ENCODE measurements at regions not wholly inside any gene's neighbourhood (a gene's known extent, or its start where the extent isn't known, plus 50 kb on each side); places are given as distances from the start of the nearest gene placed in this dataset.

DNA sequence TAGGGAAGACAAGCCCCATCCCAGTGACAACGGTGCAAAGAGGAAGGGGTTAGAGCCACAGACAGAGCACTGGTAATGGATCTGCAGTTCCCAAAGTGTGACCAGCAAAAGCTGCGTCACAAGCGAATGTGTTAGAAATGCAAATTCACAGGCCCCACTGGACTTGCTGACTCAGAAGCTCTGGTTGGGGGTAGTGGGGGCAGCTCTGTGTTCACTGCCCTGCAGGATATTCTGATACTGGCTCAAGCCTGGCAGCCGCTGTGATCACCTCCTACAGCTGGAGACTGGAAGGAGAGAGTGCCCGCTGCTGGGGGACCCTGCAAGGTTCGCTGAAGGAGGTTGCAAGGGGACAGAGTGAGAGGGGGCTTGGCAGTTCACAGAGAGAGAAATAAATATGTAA is 179.7 kb upstream of the CDH4 start:
- TF ChIP-seq SNAI2 (CRISPR knock-in tag; IDR thresholded peaks at IDR 0.05) (no peak), PPARA (CRISPR knock-in tag; IDR thresholded peaks at IDR 0.05; ENCODE audit: borderline replicate concordance) (no peak), BACH2 (CRISPR knock-in tag; IDR thresholded peaks at IDR 0.05; ENCODE audit: borderline replicate concordance) (no peak), TOX (CRISPR knock-in tag; IDR thresholded peaks at IDR 0.05; ENCODE audit: borderline replicate concordance) (no peak)
- TF ChIP-seq, protein P1, sequence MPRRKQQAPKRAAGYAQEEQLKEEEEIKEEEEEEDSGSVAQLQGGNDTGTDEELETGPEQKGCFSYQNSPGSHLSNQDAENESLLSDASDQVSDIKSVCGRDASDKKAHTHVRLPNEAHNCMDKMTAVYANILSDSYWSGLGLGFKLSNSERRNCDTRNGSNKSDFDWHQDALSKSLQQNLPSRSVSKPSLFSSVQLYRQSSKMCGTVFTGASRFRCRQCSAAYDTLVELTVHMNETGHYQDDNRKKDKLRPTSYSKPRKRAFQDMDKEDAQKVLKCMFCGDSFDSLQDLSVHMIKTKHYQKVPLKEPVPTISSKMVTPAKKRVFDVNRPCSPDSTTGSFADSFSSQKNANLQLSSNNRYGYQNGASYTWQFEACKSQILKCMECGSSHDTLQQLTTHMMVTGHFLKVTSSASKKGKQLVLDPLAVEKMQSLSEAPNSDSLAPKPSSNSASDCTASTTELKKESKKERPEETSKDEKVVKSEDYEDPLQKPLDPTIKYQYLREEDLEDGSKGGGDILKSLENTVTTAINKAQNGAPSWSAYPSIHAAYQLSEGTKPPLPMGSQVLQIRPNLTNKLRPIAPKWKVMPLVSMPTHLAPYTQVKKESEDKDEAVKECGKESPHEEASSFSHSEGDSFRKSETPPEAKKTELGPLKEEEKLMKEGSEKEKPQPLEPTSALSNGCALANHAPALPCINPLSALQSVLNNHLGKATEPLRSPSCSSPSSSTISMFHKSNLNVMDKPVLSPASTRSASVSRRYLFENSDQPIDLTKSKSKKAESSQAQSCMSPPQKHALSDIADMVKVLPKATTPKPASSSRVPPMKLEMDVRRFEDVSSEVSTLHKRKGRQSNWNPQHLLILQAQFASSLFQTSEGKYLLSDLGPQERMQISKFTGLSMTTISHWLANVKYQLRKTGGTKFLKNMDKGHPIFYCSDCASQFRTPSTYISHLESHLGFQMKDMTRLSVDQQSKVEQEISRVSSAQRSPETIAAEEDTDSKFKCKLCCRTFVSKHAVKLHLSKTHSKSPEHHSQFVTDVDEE (CRISPR knock-in tag; IDR thresholded peaks at IDR 0.05), result no peak
- TF ChIP-seq, protein P2, sequence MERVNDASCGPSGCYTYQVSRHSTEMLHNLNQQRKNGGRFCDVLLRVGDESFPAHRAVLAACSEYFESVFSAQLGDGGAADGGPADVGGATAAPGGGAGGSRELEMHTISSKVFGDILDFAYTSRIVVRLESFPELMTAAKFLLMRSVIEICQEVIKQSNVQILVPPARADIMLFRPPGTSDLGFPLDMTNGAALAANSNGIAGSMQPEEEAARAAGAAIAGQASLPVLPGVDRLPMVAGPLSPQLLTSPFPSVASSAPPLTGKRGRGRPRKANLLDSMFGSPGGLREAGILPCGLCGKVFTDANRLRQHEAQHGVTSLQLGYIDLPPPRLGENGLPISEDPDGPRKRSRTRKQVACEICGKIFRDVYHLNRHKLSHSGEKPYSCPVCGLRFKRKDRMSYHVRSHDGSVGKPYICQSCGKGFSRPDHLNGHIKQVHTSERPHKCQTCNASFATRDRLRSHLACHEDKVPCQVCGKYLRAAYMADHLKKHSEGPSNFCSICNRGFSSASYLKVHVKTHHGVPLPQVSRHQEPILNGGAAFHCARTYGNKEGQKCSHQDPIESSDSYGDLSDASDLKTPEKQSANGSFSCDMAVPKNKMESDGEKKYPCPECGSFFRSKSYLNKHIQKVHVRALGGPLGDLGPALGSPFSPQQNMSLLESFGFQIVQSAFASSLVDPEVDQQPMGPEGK (CRISPR knock-in tag; IDR thresholded peaks at IDR 0.05; ENCODE audit: borderline replicate concordance), result no peak
- TF ChIP-seq, protein P3, sequence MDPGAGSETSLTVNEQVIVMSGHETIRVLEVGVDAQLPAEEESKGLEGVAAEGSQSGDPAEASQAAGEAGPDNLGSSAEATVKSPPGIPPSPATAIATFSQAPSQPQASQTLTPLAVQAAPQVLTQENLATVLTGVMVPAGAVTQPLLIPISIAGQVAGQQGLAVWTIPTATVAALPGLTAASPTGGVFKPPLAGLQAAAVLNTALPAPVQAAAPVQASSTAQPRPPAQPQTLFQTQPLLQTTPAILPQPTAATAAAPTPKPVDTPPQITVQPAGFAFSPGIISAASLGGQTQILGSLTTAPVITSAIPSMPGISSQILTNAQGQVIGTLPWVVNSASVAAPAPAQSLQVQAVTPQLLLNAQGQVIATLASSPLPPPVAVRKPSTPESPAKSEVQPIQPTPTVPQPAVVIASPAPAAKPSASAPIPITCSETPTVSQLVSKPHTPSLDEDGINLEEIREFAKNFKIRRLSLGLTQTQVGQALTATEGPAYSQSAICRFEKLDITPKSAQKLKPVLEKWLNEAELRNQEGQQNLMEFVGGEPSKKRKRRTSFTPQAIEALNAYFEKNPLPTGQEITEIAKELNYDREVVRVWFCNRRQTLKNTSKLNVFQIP (CRISPR knock-in tag; IDR thresholded peaks at IDR 0.05; ENCODE audit: borderline replicate concordance, low read depth), result no peak
- no peak for ATAC-seq

DNA sequence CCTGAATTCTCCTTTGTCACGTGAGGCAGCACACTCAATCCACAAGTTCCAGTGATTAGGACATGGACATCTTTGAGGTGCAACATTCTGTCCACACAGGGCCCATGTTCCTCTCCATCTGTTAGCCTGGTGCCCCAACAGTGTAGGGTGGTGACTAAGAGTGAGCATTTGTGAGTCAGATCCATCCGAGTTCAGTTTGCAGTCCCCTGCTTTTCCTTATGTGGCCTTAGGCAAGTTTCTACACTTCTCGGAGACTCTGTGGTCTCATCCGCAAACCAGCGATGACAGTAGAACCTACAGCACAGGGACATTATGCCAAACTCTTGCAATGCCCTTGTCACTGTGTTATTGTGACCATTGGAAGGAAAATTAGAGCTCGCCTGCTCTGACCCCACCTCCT is 178.7 kb upstream of the CDH4 start:
- TF ChIP-seq, protein P3 (CRISPR knock-in tag; IDR thresholded peaks at IDR 0.05; ENCODE audit: borderline replicate concordance, low read depth), result no peak
- no peak for ATAC-seq

DNA sequence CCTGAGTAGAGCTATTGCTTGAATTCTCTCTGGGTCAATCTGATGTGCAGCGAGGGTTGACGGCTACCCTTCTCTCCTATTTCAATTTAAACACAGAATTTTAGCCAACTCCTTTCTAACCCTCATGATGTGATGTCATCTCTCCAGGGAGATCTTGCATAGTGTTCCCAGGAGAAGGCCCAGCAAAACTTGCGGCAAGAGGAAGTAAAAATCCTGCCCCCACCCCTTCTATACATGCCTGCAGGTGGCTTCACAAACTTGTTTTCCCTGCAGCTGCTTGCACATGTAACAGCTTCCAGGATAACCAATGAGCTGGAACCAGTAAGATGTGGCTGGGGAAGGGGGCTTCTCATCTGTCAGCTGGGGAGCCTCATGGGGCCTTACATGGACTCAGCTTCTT is 169.3 kb upstream of the CDH4 start:
- no peak for ATAC-seq
- TF ChIP-seq GLIS3 (CRISPR knock-in tag; IDR thresholded peaks at IDR 0.05) (no peak), PPARA (CRISPR knock-in tag; IDR thresholded peaks at IDR 0.05; ENCODE audit: borderline replicate concordance) (no peak), ZNF565 (CRISPR knock-in tag; conservative IDR thresholded peaks at IDR 0.05; ENCODE audit: low read depth) (no peak), SNAI2 (CRISPR knock-in tag; IDR thresholded peaks at IDR 0.05) (no peak), ARNTL (CRISPR knock-in tag; IDR thresholded peaks at IDR 0.05; ENCODE audit: borderline replicate concordance, low read depth) (no peak), RARB (CRISPR knock-in tag; IDR thresholded peaks at IDR 0.05) (no peak), ZNF70 (CRISPR knock-in tag; IDR thresholded peaks at IDR 0.05) (no peak), OSR1 (CRISPR knock-in tag; IDR thresholded peaks at IDR 0.05) (no peak), CSDC2 (CRISPR knock-in tag; IDR thresholded peaks at IDR 0.05) (no peak), ZFP3 (CRISPR knock-in tag; IDR thresholded peaks at IDR 0.05) (no peak), ISL1 (CRISPR knock-in tag; IDR thresholded peaks at IDR 0.05) (no peak)
- TF ChIP-seq, protein P1 (CRISPR knock-in tag; IDR thresholded peaks at IDR 0.05), result no peak
- TF ChIP-seq, protein P4, sequence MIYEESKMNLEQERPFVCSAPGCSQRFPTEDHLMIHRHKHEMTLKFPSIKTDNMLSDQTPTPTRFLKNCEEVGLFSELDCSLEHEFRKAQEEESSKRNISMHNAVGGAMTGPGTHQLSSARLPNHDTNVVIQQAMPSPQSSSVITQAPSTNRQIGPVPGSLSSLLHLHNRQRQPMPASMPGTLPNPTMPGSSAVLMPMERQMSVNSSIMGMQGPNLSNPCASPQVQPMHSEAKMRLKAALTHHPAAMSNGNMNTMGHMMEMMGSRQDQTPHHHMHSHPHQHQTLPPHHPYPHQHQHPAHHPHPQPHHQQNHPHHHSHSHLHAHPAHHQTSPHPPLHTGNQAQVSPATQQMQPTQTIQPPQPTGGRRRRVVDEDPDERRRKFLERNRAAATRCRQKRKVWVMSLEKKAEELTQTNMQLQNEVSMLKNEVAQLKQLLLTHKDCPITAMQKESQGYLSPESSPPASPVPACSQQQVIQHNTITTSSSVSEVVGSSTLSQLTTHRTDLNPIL (CRISPR knock-in tag; IDR thresholded peaks at IDR 0.05; ENCODE audit: low read depth), result no peak
- TF ChIP-seq, protein P5, sequence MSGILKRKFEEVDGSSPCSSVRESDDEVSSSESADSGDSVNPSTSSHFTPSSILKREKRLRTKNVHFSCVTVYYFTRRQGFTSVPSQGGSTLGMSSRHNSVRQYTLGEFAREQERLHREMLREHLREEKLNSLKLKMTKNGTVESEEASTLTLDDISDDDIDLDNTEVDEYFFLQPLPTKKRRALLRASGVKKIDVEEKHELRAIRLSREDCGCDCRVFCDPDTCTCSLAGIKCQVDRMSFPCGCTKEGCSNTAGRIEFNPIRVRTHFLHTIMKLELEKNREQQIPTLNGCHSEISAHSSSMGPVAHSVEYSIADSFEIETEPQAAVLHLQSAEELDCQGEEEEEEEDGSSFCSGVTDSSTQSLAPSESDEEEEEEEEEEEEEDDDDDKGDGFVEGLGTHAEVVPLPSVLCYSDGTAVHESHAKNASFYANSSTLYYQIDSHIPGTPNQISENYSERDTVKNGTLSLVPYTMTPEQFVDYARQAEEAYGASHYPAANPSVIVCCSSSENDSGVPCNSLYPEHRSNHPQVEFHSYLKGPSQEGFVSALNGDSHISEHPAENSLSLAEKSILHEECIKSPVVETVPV (CRISPR knock-in tag; IDR thresholded peaks at IDR 0.05), result no peak
- TF ChIP-seq, protein P2 (CRISPR knock-in tag; IDR thresholded peaks at IDR 0.05; ENCODE audit: borderline replicate concordance), result no peak
